ENCODE measurements at regions not wholly inside any gene's neighbourhood (a gene's known extent, or its start where the extent isn't known, plus 50 kb on each side); places are given as distances from the start of the nearest gene placed in this dataset.
"Not testable (repeated sequence)": the region's sequence is repeated elsewhere in the genome, so short reads cannot be mapped to it uniquely, and the experiment has no call there.

- DNase-seq (ENCODE audit: low spot score): no peak
- TF ChIP-seq, protein P1, sequence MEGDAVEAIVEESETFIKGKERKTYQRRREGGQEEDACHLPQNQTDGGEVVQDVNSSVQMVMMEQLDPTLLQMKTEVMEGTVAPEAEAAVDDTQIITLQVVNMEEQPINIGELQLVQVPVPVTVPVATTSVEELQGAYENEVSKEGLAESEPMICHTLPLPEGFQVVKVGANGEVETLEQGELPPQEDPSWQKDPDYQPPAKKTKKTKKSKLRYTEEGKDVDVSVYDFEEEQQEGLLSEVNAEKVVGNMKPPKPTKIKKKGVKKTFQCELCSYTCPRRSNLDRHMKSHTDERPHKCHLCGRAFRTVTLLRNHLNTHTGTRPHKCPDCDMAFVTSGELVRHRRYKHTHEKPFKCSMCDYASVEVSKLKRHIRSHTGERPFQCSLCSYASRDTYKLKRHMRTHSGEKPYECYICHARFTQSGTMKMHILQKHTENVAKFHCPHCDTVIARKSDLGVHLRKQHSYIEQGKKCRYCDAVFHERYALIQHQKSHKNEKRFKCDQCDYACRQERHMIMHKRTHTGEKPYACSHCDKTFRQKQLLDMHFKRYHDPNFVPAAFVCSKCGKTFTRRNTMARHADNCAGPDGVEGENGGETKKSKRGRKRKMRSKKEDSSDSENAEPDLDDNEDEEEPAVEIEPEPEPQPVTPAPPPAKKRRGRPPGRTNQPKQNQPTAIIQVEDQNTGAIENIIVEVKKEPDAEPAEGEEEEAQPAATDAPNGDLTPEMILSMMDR (IDR thresholded peaks at IDR 0.05; ENCODE audit: borderline replicate concordance, control extremely low read depth, extremely low read depth, insufficient read depth, missing control alignments): no peak
- in situ Hi-C loops (cut with MboI; ENCODE audit: low sequenced_read_pairs, unreplicated experiment): loop anchor here (10.0 kb wide), 1 partner anchor 108 kb away; no protein-coding TSS in a partner anchor
Measured at GRCh38 chr18:24616653-24617052, 156.2 kb downstream of the HRH4 start.

GRCh38 chr18:24624421-24624820 lies 164.0 kb downstream of the HRH4 start:
- DNase-seq (ENCODE audit: low spot score); in situ Hi-C loops (cut with MboI; ENCODE audit: low sequenced_read_pairs, unreplicated experiment): not testable (repeated sequence)

DNA sequence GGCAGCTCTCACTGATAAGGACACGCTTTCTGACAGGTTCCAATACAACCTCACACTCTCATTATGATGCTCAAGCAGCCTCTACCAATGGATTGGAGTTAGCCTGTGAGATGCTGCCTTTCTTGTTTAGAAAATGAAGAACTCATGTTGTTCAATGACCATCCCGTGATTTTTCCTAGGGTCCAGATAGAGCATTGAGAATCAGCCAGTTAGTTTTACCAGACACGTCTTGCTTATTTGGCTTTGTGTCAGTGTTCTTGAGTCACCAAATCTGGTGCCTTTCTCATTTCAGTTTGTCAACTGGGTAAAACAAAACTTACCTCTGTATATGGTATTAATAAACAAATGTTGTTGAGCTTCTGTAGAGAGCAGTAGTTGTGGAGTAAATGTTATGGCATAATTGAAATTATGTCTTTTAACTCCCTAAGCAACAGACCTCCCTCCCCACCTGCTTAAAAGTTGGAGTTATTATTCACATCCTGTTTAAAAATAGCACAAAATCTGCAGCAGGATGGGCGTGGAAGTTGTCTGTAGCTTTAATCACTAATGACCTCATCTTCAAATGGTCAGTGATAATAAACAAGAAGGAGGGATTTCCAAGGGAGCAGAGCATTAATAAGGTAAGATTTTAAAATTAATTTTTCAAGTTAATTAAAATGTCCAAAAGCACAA lies 167.3 kb downstream of the HRH4 start:
- in situ Hi-C loops (cut with MboI; ENCODE audit: low sequenced_read_pairs, unreplicated experiment): no loop called here
- TF ChIP-seq, protein P1 (IDR thresholded peaks at IDR 0.05; ENCODE audit: borderline replicate concordance, control extremely low read depth, extremely low read depth, insufficient read depth, missing control alignments): no peak
- DNase-seq (ENCODE audit: low spot score): no peak

- in situ Hi-C loops (cut with MboI; ENCODE audit: low sequenced_read_pairs, unreplicated experiment): no loop called here
- DNase-seq (ENCODE audit: low spot score): no peak
- TF ChIP-seq, protein P1 (IDR thresholded peaks at IDR 0.05; ENCODE audit: borderline replicate concordance, control extremely low read depth, extremely low read depth, insufficient read depth, missing control alignments): no peak
Measured at GRCh38 chr18:24628326-24628725, 167.9 kb downstream of the HRH4 start.

DNA sequence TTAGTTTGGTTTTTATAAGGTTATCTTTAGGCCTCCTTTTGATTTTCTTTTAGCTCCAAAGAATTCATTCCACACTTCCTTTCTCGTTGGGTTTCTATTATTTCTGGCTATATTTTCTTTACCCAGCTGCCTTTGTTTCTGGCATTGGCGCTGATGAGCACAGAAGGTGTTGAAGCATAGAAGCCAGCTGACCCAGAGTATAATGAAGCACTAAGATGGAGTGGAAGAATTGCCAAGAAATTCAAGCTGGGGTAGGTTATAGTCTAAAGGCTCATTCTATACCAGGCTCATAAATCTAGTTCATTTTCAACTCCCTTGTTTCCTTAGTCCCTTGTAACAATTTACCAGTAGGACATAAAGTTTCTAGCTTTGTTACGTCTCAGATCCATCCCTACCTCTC lies 169.5 kb downstream of the HRH4 start:
- no peak for DNase-seq (ENCODE audit: low spot score)
- TF ChIP-seq, protein P1 (IDR thresholded peaks at IDR 0.05; ENCODE audit: borderline replicate concordance, control extremely low read depth, extremely low read depth, insufficient read depth, missing control alignments): no peak
- in situ Hi-C loops (cut with MboI; ENCODE audit: low sequenced_read_pairs, unreplicated experiment): no loop called here

GRCh38 chr18:24630346-24630880 lies 170.0 kb downstream of the HRH4 start:
- in situ Hi-C loops (cut with MboI; ENCODE audit: low sequenced_read_pairs, unreplicated experiment): no loop called here
- no peak for DNase-seq (ENCODE audit: low spot score)
- TF ChIP-seq, protein P1 (IDR thresholded peaks at IDR 0.05; ENCODE audit: borderline replicate concordance, control extremely low read depth, extremely low read depth, insufficient read depth, missing control alignments): no peak

DNA sequence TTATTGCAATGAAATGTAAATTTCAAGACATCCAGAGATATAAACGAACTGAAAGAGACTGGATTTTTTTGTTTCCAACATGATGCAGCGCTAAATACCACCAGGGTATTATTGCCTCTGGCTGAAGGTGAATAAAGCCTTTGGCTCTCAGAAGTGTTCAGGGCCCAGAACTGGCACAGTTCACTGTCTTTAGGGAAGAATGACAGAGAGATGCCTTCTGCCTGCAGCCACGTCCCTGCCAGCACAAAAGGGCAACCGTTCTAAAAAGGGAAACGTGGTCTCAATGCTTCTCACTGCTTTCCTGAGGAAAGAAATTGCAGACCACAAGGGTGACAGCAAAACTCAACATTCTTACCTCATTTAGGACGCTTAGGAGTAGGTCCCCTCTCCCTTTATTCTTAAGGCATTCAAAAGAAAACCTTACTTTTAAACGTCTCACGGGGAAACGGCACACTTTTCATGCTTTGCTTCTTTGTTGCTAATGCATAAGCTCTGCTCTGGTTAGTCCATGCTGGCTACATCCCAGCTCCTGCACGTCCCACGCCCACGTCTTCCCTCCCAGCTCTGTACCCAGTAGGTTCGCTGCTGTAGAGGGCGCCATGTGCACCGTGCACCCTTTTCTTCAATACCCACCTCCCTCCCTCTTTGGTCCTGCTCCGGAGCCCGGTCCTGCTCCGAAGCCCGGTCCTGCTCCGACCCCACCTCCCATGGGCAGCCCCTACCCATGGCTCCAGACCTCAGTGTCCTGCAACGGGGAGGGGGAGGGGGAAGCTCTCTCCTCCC lies 171.0 kb downstream of the HRH4 start:
- TF ChIP-seq, protein P1 (IDR thresholded peaks at IDR 0.05; ENCODE audit: borderline replicate concordance, control extremely low read depth, extremely low read depth, insufficient read depth, missing control alignments): no peak
- in situ Hi-C loops (cut with MboI; ENCODE audit: low sequenced_read_pairs, unreplicated experiment): no loop called here
- no peak for DNase-seq (ENCODE audit: low spot score)

All from GM13976 (cell line).